HG03196 (cell line): ENCODE measurements at regions not wholly inside any gene's neighbourhood (a gene's known extent, or its start where the extent isn't known, plus 50 kb on each side); places are given as distances from the start of the nearest gene placed in this dataset.

Source experiments
- ATAC-seq: cut with Tn5 transposase; IDR thresholded peaks from one replicate; pipeline ENCODE4 v1.9.1; 2021; ENCODE audit not compliant: unreplicated experiment

- ATAC-seq: no peak
Measured at GRCh38 chr15:69730281-69731080, 277.9 kb downstream of the RPLP1 start.

- ATAC-seq: no peak
Measured at GRCh38 chr15:69731081-69731330, 278.4 kb downstream of the RPLP1 start.

- no peak for ATAC-seq
Measured at GRCh38 chr15:69731581-69731980, 279.0 kb downstream of the RPLP1 start.

GRCh38 chr15:69732133-69732532 lies 279.5 kb downstream of the RPLP1 start:
- no peak for ATAC-seq

- ATAC-seq: no peak
Measured at GRCh38 chr15:69734699-69735098, 282.1 kb downstream of the RPLP1 start.

- ATAC-seq: no peak
Measured at GRCh38 chr15:69735121-69735520, 282.5 kb downstream of the RPLP1 start.

GRCh38 chr15:69736161-69736560 lies 283.5 kb downstream of the RPLP1 start:
- ATAC-seq: no peak

- ATAC-seq: no peak
Measured at GRCh38 chr15:69737916-69738315, 285.3 kb downstream of the RPLP1 start.

- ATAC-seq: no peak
Measured at GRCh38 chr15:69740684-69741083, 288.1 kb downstream of the RPLP1 start.

- ATAC-seq: no peak
Measured at GRCh38 chr15:69742361-69742760, 289.7 kb downstream of the RPLP1 start.

GRCh38 chr15:69743091-69743490 lies 290.5 kb downstream of the RPLP1 start:
- no peak for ATAC-seq

- no peak for ATAC-seq
Measured at GRCh38 chr15:69744391-69745162, 292.0 kb downstream of the RPLP1 start.

GRCh38 chr15:69747193-69747592 lies 294.6 kb downstream of the RPLP1 start:
- ATAC-seq: no peak

- ATAC-seq: no peak
Measured at GRCh38 chr15:69748131-69748530, 295.5 kb downstream of the RPLP1 start.

GRCh38 chr15:69748576-69749185 lies 296.1 kb downstream of the RPLP1 start:
- no peak for ATAC-seq

GRCh38 chr15:69749274-69749673 lies 296.7 kb downstream of the RPLP1 start:
- no peak for ATAC-seq

- ATAC-seq: no peak
Measured at GRCh38 chr15:69749797-69750196, 297.2 kb downstream of the RPLP1 start.

GRCh38 chr15:69750253-69750652 lies 297.6 kb downstream of the RPLP1 start:
- ATAC-seq: no peak

GRCh38 chr15:69751147-69751546 lies 298.5 kb downstream of the RPLP1 start:
- ATAC-seq: no peak

- no peak for ATAC-seq
Measured at GRCh38 chr15:69751566-69751965, 298.9 kb downstream of the RPLP1 start.

GRCh38 chr15:69753867-69754266 lies 301.2 kb downstream of the RPLP1 start:
- no peak for ATAC-seq

- ATAC-seq: no peak
Measured at GRCh38 chr15:69754313-69754712, 301.7 kb downstream of the RPLP1 start.
